Neural crest cell (in vitro differentiated cells): ENCODE measurements at regions not wholly inside any gene's neighbourhood (a gene's known extent, or its start where the extent isn't known, plus 50 kb on each side); places are given as distances from the start of the nearest gene placed in this dataset.

ENCODE experiments used
- DNase-seq: peaks from one replicate; pipeline ENCODE4 v3.0.0; 2021; ENCODE audit warnings: low read depth, mixed read lengths, low spot score
- H3K27ac Mint-ChIP-seq: one replicate; pipeline ENCODE4 v1.8.0; 2021; ENCODE audit warnings: mild to moderate bottlenecking, mixed read lengths; ENCODE audit not compliant: unreplicated experiment
- H3K27me3 Mint-ChIP-seq: 2 replicates; pipeline ENCODE4 v1.8.0; 2021; ENCODE audit warnings: low read depth, mild to moderate bottlenecking, mixed read lengths
- H3K36me3 Mint-ChIP-seq: 2 replicates; pipeline ENCODE4 v1.8.0; 2021; ENCODE audit warnings: low read depth, mild to moderate bottlenecking, mixed read lengths
- H3K4me1 Mint-ChIP-seq: 2 replicates; pipeline ENCODE4 v1.8.0; 2021; ENCODE audit warnings: mixed read lengths
- H3K4me3 Mint-ChIP-seq: one replicate; pipeline ENCODE4 v1.8.0; 2021; ENCODE audit warnings: mild to moderate bottlenecking, mixed read lengths
- H3K9me3 Mint-ChIP-seq: 2 replicates; pipeline ENCODE4 v1.8.0; 2021; ENCODE audit warnings: mixed read lengths
- CTCF ChIP-seq: fragments of 200-600 bp; sonication (generic); conservative IDR thresholded peaks from 2 replicates; pipeline ENCODE4 v1.5.0; 2021; ENCODE audit warnings: antibody characterized with exemption, mild to moderate bottlenecking

GRCh38 chr2:71882236-71882946 lies 265.3 kb downstream of the CYP26B1 start:
- peaks cover 13% of the 10 kb centered on the region for H3K9me3 Mint-ChIP-seq
- H3K27ac Mint-ChIP-seq, result no peak overlapping the region
- no peak for TF ChIP-seq CTCF
- H3K27me3 Mint-ChIP-seq, result peaks cover 3% of the 10 kb centered on the region
- no peaks in the 10 kb centered on the region for H3K36me3 Mint-ChIP-seq
- no peak for DNase-seq
- no peak overlapping the region for H3K4me3 Mint-ChIP-seq
- H3K4me1 Mint-ChIP-seq, result peaks cover 29% of the 10 kb centered on the region

GRCh38 chr2:71880846-71881610 lies 266.6 kb downstream of the CYP26B1 start:
- Mint-ChIP-seq H3K9me3 (peaks cover 7% of the 10 kb centered on the region), H3K27me3 (no peaks in the 10 kb centered on the region), H3K4me1 (peaks cover 29% of the 10 kb centered on the region), H3K27ac (no peak overlapping the region), H3K4me3 (no peak overlapping the region), H3K36me3 (no peaks in the 10 kb centered on the region)
- no peak for TF ChIP-seq CTCF
- DNase-seq, result no peak

GRCh38 chr2:71880287-71880686 lies 267.4 kb downstream of the CYP26B1 start:
- DNase-seq, result no peak
- Mint-ChIP-seq H3K27ac (no peak overlapping the region), H3K27me3 (peaks cover 3% of the 10 kb centered on the region)

GRCh38 chr2:71879509-71880184 lies 268.0 kb downstream of the CYP26B1 start:
- Mint-ChIP-seq H3K4me1 (peaks cover 29% of the 10 kb centered on the region), H3K36me3 (no peaks in the 10 kb centered on the region), H3K4me3 (no peak overlapping the region), H3K27ac (no peak overlapping the region), H3K9me3 (peaks cover 4% of the 10 kb centered on the region), H3K27me3 (peaks cover 3% of the 10 kb centered on the region)
- no peak for DNase-seq
- TF ChIP-seq CTCF, result no peak

More at GRCh38 chr2:71880287-71880686, 267.4 kb downstream of the CYP26B1 start:
- TF ChIP-seq CTCF, result no peak
- peaks cover 29% of the 10 kb centered on the region for H3K4me1 Mint-ChIP-seq
- H3K9me3 Mint-ChIP-seq, result peaks cover 6% of the 10 kb centered on the region
- H3K36me3 Mint-ChIP-seq, result no peaks in the 10 kb centered on the region
- H3K4me3 Mint-ChIP-seq, result no peak overlapping the region

GRCh38 chr2:71878626-71879508 lies 268.8 kb downstream of the CYP26B1 start:
- no peak for TF ChIP-seq CTCF
- Mint-ChIP-seq H3K36me3 (no peaks in the 10 kb centered on the region), H3K4me3 (no peak overlapping the region), H3K9me3 (no peaks in the 10 kb centered on the region), H3K27ac (peak overlapping the region; percentile 39), H3K27me3 (peaks cover 3% of the 10 kb centered on the region), H3K4me1 (peaks cover 25% of the 10 kb centered on the region)
- DNase-seq, result no peak
